Psoas muscle (tissue), 7 donors: ENCODE measurements at regions not wholly inside any gene's neighbourhood (a gene's known extent, or its start where the extent isn't known, plus 50 kb on each side); places are given as distances from the start of the nearest gene placed in this dataset.

Experiments
- ATAC-seq, 4 donors: fragments of 200-7000 bp; cut with Tn5 transposase; one replicate each; pipeline ENCODE4 v1.9.1; 2020; ENCODE audit warnings: moderate library complexity in 3 of 4, mild to moderate bottlenecking in 2 of 4
- DNase-seq, 2 donors: peaks; one replicate each; pipeline ENCODE4 v3.0.0-alpha.2; 2020
- H3K27ac ChIP-seq: fragments of 200-600 bp; one replicate; pipeline ENCODE4 v1.8.0; 2022
- H3K27me3 ChIP-seq, 3 donors: fragments of 200-600 bp in 1 of 3; one replicate each; pipeline versions ENCODE4 v1.6.1 to v1.8.0; 2013 to 2022; ENCODE audit warnings: low read length in 2 of 3, mild to moderate bottlenecking in 2 of 3, moderate library complexity in 1 of 3; ENCODE audit not compliant: insufficient read depth in 3 of 3
- H3K36me3 ChIP-seq, 2 donors: fragments of 200-600 bp in 1 of 2; one replicate each; pipeline versions ENCODE4 v1.6.1 to v1.8.0; 2013 to 2022; ENCODE audit warnings: low read depth in 1 of 2, mild to moderate bottlenecking in 1 of 2, moderate library complexity in 1 of 2; ENCODE audit not compliant: insufficient read depth in 1 of 2
- H3K4me1 ChIP-seq: fragments of 200-600 bp; one replicate; pipeline ENCODE4 v1.8.0; 2022
- H3K4me3 ChIP-seq: fragments of 200-600 bp; one replicate; pipeline ENCODE4 v1.8.0; 2022; ENCODE audit warnings: mild to moderate bottlenecking
- H3K9me3 ChIP-seq: fragments of 200-600 bp; one replicate; pipeline ENCODE4 v1.8.0; 2022
- CTCF ChIP-seq: fragments of 200-600 bp; IDR thresholded peaks from one replicate; pipeline ENCODE4 v1.8.0; 2022; ENCODE audit warnings: antibody characterized with exemption
- WGBS, 3 donors: extraction: QIAGEN DNeasy Blood & Tissue Kit; methylation state at CpG; one replicate each; pipeline versions ENCODE4 v1.1.6 to v1.1.7; 2013; 5-methylcytosine and 5-hydroxymethylcytosine counted together
- intact Hi-C, 2 donors: fragments of 100-400 bp; cut with DNase I; formaldehyde crosslinking; loops; one replicate each; pipeline versions ENCODE4 v1.11.0 to v1.14.2; 2022
- donor health status: healthy with polysubstance abuse.
- donor health status: DM: no; HTN: no; CAD: no; lungs with moderate emphysema.
- donor health status: Bipolar disorder and iron deficiency.
- donor health status: healthy.
- donor health status: DM: yes; HTN: yes; CAD: no.
- donor health status: DM: no; HTN: no; CAD: no.
- donor health status: DM: yes; HTN: yes; CAD: no.

DNA sequence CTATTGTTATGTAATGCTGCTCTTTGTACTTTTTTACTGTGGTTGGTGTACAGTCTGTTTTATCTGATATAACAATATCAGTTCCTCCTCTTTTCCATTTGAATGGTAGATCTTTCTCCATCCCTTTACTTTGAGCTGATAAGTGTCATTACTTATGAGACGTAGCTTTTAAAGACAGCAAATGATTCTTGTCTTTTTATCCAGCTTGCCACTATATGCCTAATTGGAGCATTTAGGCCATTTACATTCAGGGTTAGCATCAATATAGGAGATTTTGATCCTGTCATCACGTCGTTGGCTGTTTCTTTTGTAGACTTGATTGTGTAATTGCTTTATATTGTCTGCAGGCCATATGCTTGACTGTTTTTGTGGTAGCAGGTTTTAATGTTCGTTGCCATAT is 894.2 kb upstream of the ATXN8OS start:
- TF ChIP-seq CTCF = no peak
- H3K27ac ChIP-seq = no peak overlapping the region
- H3K27me3 ChIP-seq = no peaks in the 10 kb centered on the region
- no peak for ATAC-seq
- H3K36me3 ChIP-seq = no peaks in the 10 kb centered on the region
- no peaks in the 10 kb centered on the region for H3K9me3 ChIP-seq
- H3K4me1 ChIP-seq = no peaks in the 10 kb centered on the region
- WGBS, 3 donors = 36 to 40% (median 37%) methylated on average over 4 of the region's 4 CpGs
- intact Hi-C loops = no loop called here
- DNase-seq = no peak
- no peak overlapping the region for H3K4me3 ChIP-seq

DNA sequence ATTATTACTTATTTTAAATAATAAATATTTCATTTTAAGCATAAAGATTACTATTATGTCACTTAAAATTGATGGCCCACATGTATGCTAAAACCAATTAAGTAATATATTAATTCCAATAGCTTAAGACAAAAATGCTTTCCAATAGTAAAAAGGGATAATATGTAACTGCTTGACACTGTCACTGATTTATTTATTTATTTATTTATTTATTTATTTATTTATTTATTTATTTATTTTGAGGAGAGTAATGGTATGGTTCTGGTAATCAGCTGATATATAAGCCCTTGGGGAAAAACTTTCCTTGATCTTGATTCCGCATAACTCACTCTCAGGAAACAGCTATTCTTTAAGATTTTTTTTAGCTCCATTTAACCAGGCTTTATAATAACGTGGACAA is 903.0 kb upstream of the ATXN8OS start:
- 28 to 72% (median 64%) methylated on average over 2 of the region's 2 CpGs for WGBS, 3 donors

DNA sequence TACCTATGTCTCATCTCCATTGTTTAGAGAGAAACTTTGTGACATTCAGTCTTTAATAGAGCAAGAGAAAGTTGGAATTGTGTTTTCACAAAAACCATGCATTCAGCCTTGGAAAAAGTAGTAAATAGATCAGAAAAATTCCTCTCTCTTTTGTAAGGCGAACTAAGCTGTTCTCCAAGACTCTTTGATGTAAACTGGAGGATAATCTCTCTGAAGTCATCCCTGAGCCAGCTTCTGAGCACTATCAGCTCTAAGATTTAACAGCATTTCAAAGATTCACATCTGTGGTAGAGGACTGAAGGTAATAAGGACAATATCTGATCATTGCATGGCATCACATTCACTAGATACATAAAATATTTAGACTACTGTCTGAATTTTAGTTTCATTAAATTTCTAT is 904.6 kb upstream of the ATXN8OS start:
- H3K27me3 ChIP-seq = no peaks in the 10 kb centered on the region
- H3K27ac ChIP-seq = no peak overlapping the region
- H3K4me3 ChIP-seq = no peak overlapping the region
- H3K4me1 ChIP-seq = no peaks in the 10 kb centered on the region
- 56 to 72% (median 69%) methylated on average over 1 of the region's 1 CpG for WGBS, 3 donors
- no peak for TF ChIP-seq CTCF
- ATAC-seq (no peak), DNase-seq (no peak)
- no peaks in the 10 kb centered on the region for H3K9me3 ChIP-seq
- intact Hi-C loops = no loop called here
- H3K36me3 ChIP-seq = no peaks in the 10 kb centered on the region

More for the DNA sequence above, 903.0 kb upstream of the ATXN8OS start:
- Histone ChIP-seq H3K4me1 (no peaks in the 10 kb centered on the region), H3K36me3 (no peaks in the 10 kb centered on the region), H3K27ac (no peak overlapping the region), H3K4me3 (no peak overlapping the region), H3K27me3 (no peaks in the 10 kb centered on the region), H3K9me3 (no peaks in the 10 kb centered on the region)
- ATAC-seq (no peak), DNase-seq (no peak)
- intact Hi-C loops = no loop called here
- TF ChIP-seq CTCF = no peak

DNA sequence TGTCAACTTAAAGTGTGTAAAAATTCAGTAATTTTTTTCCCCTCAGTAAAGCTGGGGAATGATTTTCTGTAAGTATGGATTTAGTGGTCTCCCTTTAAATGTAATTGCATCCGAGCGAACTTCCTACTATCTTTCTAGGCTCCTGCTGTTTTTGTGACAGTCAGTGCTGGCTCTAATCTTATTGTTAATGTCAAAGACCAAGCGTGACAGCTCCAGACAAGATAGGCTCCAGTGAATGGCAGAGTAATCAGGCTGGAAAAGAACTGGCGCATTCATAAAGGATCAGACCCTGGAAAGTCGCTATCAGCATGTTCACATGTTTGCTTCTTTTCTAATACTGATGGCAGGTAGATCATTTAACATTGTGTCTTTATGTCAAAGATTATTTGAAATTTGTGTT is 908.0 kb upstream of the ATXN8OS start:
- H3K27ac ChIP-seq = no peak overlapping the region

More for the DNA sequence above, 908.0 kb upstream of the ATXN8OS start:
- no peak for DNase-seq
- no peaks in the 10 kb centered on the region for H3K36me3 ChIP-seq
- TF ChIP-seq CTCF = no peak
- no peaks in the 10 kb centered on the region for H3K27me3 ChIP-seq
- WGBS, 3 donors = 40 to 58% (median 48%) methylated on average over 5 of the region's 5 CpGs
- no peak for ATAC-seq
- H3K4me3 ChIP-seq = no peak overlapping the region
- no peaks in the 10 kb centered on the region for H3K9me3 ChIP-seq
- intact Hi-C loops = no loop called here
- no peaks in the 10 kb centered on the region for H3K4me1 ChIP-seq
